ENCODE measurements at regions not wholly inside any gene's neighbourhood (a gene's known extent, or its start where the extent isn't known, plus 50 kb on each side); places are given as distances from the start of the nearest gene placed in this dataset.

DNA sequence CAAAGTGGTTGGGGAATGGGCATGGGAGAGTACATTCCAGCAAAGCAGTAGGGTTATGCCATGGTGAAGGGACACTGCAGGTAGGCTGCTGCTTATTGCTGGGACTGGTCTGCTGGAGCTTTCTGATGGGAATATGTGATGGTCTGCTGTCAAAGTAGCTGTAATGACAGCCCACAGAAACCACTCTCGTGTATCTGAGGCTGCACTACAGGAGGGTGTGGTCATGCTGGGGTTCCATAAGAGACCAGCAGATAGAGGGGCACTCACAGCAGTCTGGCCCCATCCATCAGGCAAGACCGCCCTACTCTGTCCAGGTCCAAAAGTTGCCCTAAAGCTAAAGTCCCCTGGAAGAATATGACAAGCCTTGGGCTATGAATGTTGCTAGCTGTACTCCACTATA lies 739.3 kb downstream of the COL12A1 start:
- H3K36me3 Mint-ChIP-seq (ENCODE audit: low read depth), result peaks cover 7% of the 10 kb centered on the region
- no peak overlapping the region for H3K4me3 Mint-ChIP-seq (ENCODE audit: unreplicated experiment)
- H3K27ac Mint-ChIP-seq (ENCODE audit: unreplicated experiment), result no peak overlapping the region
- no peak for DNase-seq (ENCODE audit: low spot score)
- H3K4me1 Mint-ChIP-seq (ENCODE audit: low read depth), result no peaks in the 10 kb centered on the region
- peaks cover 10% of the 10 kb centered on the region for H3K9me3 Mint-ChIP-seq (ENCODE audit: low read depth)
- H3K27me3 Mint-ChIP-seq (ENCODE audit: low read depth), result no peaks in the 10 kb centered on the region
- no peak for TF ChIP-seq CTCF (IDR thresholded peaks at IDR 0.05)

DNA sequence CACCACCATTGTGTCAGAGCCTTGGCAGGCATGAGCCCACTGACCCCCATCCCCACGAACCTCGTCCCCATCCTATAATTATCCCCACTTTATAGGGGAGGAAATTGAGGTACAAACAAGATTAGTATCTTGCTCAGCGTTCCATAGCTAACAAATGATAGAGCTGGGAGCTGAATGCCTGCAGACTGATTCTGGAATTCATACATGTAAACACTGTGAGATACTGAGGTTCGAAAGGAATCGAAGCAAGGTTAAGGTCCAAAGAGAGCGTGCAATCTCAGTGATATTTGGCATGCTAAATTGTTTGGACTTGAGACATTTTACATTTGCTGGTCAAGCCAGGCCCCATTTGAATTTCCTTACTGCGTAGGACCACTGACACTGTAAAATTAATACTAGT lies 746.6 kb downstream of the COL12A1 start:
- no peak for TF ChIP-seq CTCF (IDR thresholded peaks at IDR 0.05)
- Mint-ChIP-seq H3K27me3 (ENCODE audit: low read depth) (no peaks in the 10 kb centered on the region), H3K9me3 (ENCODE audit: low read depth) (peaks cover 15% of the 10 kb centered on the region), H3K4me1 (ENCODE audit: low read depth) (no peaks in the 10 kb centered on the region), H3K27ac (ENCODE audit: unreplicated experiment) (no peak overlapping the region), H3K36me3 (ENCODE audit: low read depth) (peaks cover 5% of the 10 kb centered on the region), H3K4me3 (ENCODE audit: unreplicated experiment) (no peak overlapping the region)
- no peak for DNase-seq (ENCODE audit: low spot score)

DNA sequence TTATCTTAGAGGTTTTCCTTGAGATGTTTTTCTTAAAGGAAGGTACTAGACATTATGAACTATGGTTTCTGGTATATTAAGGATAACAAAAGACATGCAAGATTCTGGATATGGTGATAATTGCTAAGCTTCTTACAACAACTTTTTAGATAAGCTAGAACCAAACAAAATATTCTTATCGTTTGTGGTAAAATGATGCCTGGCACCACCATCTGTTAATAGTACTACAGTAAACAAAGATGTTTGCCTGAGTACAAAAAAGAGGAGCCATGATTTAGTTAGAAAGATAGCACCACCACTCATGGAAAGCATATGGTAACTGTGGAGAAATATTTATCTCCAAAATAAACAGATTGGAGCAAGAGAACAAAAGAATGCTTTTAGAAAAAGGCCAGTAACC lies 747.3 kb downstream of the COL12A1 start:
- Mint-ChIP-seq H3K4me3 (ENCODE audit: unreplicated experiment) (no peak overlapping the region), H3K27me3 (ENCODE audit: low read depth) (no peaks in the 10 kb centered on the region), H3K36me3 (ENCODE audit: low read depth) (peaks cover 3% of the 10 kb centered on the region), H3K9me3 (ENCODE audit: low read depth) (peaks cover 15% of the 10 kb centered on the region), H3K27ac (ENCODE audit: unreplicated experiment) (no peak overlapping the region), H3K4me1 (ENCODE audit: low read depth) (no peaks in the 10 kb centered on the region)
- no peak for DNase-seq (ENCODE audit: low spot score)
- no peak for TF ChIP-seq CTCF (IDR thresholded peaks at IDR 0.05)

DNA sequence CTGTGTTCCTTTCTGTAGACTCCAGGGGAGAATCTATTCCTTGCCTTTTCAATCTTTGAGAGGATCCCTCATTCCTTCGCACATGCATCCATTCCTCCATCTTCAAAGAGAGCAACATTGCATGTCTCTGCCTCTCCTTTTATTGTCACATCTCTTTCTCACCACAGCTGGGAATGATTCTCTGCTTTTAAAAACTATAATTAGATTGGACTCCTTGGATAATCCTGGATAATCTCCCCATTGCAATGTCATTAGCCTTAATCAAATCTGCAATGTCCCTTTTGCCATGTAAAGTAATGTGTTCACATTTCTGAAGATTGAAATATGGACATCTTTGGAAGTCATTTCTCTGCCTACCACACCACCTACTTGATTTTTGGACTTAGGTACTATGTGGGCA lies 750.1 kb downstream of the COL12A1 start:
- TF ChIP-seq CTCF (IDR thresholded peaks at IDR 0.05), result no peak
- no peaks in the 10 kb centered on the region for H3K27me3 Mint-ChIP-seq (ENCODE audit: low read depth)
- H3K36me3 Mint-ChIP-seq (ENCODE audit: low read depth), result no peaks in the 10 kb centered on the region
- H3K9me3 Mint-ChIP-seq (ENCODE audit: low read depth), result peaks cover 3% of the 10 kb centered on the region
- H3K4me3 Mint-ChIP-seq (ENCODE audit: unreplicated experiment), result no peak overlapping the region
- no peak overlapping the region for H3K27ac Mint-ChIP-seq (ENCODE audit: unreplicated experiment)
- no peak for DNase-seq (ENCODE audit: low spot score)
- no peaks in the 10 kb centered on the region for H3K4me1 Mint-ChIP-seq (ENCODE audit: low read depth)

DNA sequence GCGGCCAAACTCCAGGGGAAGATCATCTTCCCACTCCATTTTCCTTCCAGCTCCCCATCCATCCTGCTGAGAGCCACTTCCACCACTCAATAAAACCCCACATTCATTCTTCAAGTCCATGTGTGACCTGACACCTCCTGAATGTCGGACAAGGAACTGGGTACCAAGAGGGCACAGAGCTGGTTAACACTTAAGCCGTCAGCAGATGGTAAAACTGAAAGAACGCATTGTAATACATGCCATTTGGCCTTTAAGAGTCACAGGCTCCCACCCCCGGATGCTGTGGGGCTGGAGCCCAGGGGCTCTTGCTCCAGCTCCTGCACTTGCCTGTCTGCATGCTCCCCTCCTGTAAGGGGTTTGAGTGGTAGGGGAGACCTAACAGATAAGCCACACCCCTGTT lies 753.9 kb downstream of the COL12A1 start:
- Mint-ChIP-seq H3K4me1 (ENCODE audit: low read depth) (peaks cover 7% of the 10 kb centered on the region), H3K9me3 (ENCODE audit: low read depth) (peaks cover 2% of the 10 kb centered on the region), H3K27me3 (ENCODE audit: low read depth) (no peaks in the 10 kb centered on the region), H3K36me3 (ENCODE audit: low read depth) (no peaks in the 10 kb centered on the region), H3K27ac (ENCODE audit: unreplicated experiment) (no peak overlapping the region), H3K4me3 (ENCODE audit: unreplicated experiment) (no peak overlapping the region)
- TF ChIP-seq CTCF (IDR thresholded peaks at IDR 0.05), result no peak
- DNase-seq (ENCODE audit: low spot score), result no peak

All from chondrocyte (in vitro differentiated cells).